D721Med (cell line): ENCODE measurements at regions not wholly inside any gene's neighbourhood (a gene's known extent, or its start where the extent isn't known, plus 50 kb on each side); places are given as distances from the start of the nearest gene placed in this dataset.
A peak's percentile ranks its signal among the peaks of the same experiment; 100 is the strongest.

Experiments used
- DNase-seq: peaks from one replicate; pipeline ENCODE4 v3.0.0; 2011; ENCODE audit warnings: low spot score; ENCODE audit not compliant: insufficient read length
- FAIRE-seq: peaks from 2 replicates; lab custom pipeline; 2011; peaks lifted over from hg19 to GRCh38; lab: Jason Lieb, UNC
- TF ChIP-seq, protein P1 (sequence below): IDR thresholded peaks from 2 replicates; pipeline ENCODE4 v1.5.1; 2012; ENCODE audit warnings: mild to moderate bottlenecking, control low read depth; ENCODE audit not compliant: insufficient read depth; ENCODE audit errors: missing control alignments

GRCh38 chr21:15992171-15992570, 262.4 kb downstream of the USP25 start:
- FAIRE-seq = no peak

GRCh38 chr21:15993951-15994350, 264.2 kb downstream of the USP25 start:
- DNase-seq (no peak), FAIRE-seq (no peak)
- TF ChIP-seq, protein P1, sequence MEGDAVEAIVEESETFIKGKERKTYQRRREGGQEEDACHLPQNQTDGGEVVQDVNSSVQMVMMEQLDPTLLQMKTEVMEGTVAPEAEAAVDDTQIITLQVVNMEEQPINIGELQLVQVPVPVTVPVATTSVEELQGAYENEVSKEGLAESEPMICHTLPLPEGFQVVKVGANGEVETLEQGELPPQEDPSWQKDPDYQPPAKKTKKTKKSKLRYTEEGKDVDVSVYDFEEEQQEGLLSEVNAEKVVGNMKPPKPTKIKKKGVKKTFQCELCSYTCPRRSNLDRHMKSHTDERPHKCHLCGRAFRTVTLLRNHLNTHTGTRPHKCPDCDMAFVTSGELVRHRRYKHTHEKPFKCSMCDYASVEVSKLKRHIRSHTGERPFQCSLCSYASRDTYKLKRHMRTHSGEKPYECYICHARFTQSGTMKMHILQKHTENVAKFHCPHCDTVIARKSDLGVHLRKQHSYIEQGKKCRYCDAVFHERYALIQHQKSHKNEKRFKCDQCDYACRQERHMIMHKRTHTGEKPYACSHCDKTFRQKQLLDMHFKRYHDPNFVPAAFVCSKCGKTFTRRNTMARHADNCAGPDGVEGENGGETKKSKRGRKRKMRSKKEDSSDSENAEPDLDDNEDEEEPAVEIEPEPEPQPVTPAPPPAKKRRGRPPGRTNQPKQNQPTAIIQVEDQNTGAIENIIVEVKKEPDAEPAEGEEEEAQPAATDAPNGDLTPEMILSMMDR = no peak

More at GRCh38 chr21:15992171-15992570, 262.4 kb downstream of the USP25 start:
- no peak for DNase-seq
- TF ChIP-seq, protein P1 = no peak

DNA sequence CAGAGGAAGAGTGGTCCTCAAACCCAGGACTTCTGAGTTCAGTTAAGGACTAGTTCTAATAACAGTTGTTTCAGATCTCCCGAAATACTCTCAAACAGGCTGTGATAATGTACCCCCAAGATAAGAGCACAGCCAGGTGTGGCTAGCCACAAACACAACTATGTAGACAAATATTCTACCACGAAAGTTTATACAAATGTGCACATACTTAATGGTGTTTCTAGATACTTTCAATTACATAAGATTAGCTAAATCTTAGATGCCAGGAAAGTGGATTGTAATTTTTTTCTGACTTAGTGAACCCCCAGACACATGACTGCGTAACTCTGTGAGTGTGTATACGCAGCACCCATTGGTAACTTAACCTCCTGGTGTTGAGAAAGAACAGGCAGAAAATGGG, 270.0 kb downstream of the USP25 start:
- no peak for DNase-seq
- no peak for FAIRE-seq
- TF ChIP-seq, protein P1 = no peak

DNA sequence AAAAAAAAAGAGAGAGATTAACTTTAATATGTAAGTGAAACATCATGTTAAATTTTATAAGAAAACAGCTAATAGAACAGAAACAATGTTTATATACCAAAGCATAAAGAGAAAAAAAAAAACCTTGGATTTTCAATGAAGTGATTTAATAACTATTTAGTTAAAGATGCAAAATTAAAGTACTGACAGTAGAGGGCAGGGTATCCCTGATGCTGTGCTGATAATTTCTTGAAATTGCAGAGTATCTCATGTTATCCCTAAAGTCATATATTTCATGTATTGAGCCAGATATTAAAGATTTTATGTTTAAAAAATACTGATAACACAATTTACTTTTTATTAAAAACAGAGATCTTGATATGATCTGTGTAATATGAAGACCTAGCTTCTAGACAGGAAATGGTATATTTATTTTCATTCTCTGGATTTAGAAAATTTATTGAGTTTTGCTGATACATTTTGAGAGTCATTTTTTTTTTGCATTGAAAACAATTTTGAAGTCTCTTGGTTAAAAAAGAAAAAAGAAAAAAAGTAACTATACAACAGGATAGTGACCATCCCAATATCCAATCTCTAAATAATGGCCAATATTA, 273.2 kb downstream of the USP25 start:
- no peak for FAIRE-seq
- TF ChIP-seq, protein P1 = peak; percentile 63
- no peak for DNase-seq

DNA sequence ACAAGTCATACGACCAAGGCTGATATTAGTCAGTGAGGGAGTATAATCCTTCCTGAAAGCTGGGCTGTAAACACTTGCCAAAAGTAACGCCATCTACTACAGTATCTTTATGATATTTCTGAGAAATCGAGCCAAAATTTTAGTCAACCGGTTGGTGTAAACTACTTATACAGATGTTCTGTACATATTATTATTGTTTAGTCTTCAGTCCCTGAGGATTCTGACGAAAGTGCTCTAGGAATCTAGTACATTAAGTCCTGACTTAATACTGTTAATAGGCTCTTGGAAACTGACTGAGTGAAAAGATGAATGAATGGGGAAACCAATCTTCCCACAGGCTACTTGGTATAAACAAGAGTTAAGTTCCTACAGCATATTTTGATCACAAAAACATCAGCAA, 274.3 kb downstream of the USP25 start:
- DNase-seq = no peak
- FAIRE-seq = no peak
- TF ChIP-seq, protein P1 = no peak

DNA sequence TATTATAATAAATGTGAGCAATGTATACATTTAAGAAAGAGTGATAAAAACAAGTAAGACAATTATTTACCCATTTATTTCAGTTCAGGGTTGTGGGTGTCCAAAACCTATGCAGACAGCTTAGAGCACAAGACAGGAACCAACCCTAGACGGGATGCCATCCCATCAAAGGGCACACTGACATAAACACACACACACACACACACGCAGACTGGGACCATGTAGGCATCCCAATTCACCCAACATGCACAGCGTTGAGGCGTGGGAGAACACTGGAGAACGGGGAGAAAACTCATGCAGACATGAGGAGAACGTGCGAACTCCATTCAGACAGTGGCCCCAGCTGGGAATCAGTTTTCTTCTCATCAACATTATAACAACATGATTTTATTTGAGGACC, 274.7 kb downstream of the USP25 start:
- FAIRE-seq (no peak), DNase-seq (no peak)
- TF ChIP-seq, protein P1 = no peak

- no peak for DNase-seq
- TF ChIP-seq, protein P1 = peak; percentile 30
- no peak for FAIRE-seq
Measured at GRCh38 chr21:16005996-16006395, 276.2 kb downstream of the USP25 start.
